CD4-positive, alpha-beta T cell (primary cell): ENCODE measurements at regions not wholly inside any gene's neighbourhood (a gene's known extent, or its start where the extent isn't known, plus 50 kb on each side); places are given as distances from the start of the nearest gene placed in this dataset.

Experiments
- ATAC-seq: fragments of 200-7000 bp; cut with Tn5 transposase; one replicate; pipeline ENCODE4 v1.10.0; 2022; ENCODE audit warnings: mild to moderate bottlenecking; ENCODE audit not compliant: poor library complexity
- CTCF ChIA-PET: fragments of 350-600 bp; sonication (Branson Sonifier 250); formaldehyde crosslinking; loops from one replicate; lab custom pipeline; 2021; ENCODE audit warnings: antibody characterized with exemption, inconsistent platforms; lab: Charles Lee
- POLR2A ChIA-PET: fragments of 350-600 bp; sonication (Branson Sonifier 250); formaldehyde crosslinking; loops from one replicate; lab custom pipeline; 2021; ENCODE audit warnings: antibody characterized with exemption, inconsistent platforms; lab: Charles Lee
- DNase-seq, 14 experiments: peaks; one replicate each; pipeline ENCODE4 v3.0.0-alpha.2; 2013 to 2020; ENCODE audit warnings: mixed read lengths in 2 of 14
- H3K27ac ChIP-seq, 2 donors: one replicate each; pipeline versions ENCODE4 v1.5.1 to v1.7.0; 2013; ENCODE audit warnings: low read length in 2 of 2, low read depth in 1 of 2, mild to moderate bottlenecking in 1 of 2
- H3K27me3 ChIP-seq, 2 experiments: 1 replicate in 1 of 2; 2 replicates in 1 of 2; pipeline versions ENCODE4 v1.6.1 to v1.7.0; 2013; ENCODE audit warnings: low read length in 2 of 2, control low read depth in 1 of 2, mild to moderate bottlenecking in 1 of 2, moderate library complexity in 1 of 2; ENCODE audit not compliant: insufficient read depth in 2 of 2, control insufficient read depth in 1 of 2
- H3K36me3 ChIP-seq: one replicate; pipeline ENCODE4 v1.6.1; 2013; ENCODE audit warnings: low read length, control low read depth; ENCODE audit not compliant: insufficient read depth
- H3K4me1 ChIP-seq: one replicate; pipeline ENCODE4 v1.6.1; 2013; ENCODE audit warnings: low read length, control low read depth; ENCODE audit not compliant: insufficient read depth
- H3K4me3 ChIP-seq: one replicate; pipeline ENCODE4 v1.5.1; 2013; ENCODE audit warnings: mild to moderate bottlenecking, low read length, moderate library complexity
- H3K9me3 ChIP-seq, 2 experiments: 1 replicate in 1 of 2; 2 replicates in 1 of 2; pipeline versions ENCODE4 v1.6.1 to v1.7.0; 2013; ENCODE audit warnings: low read length in 2 of 2, mild to moderate bottlenecking in 2 of 2, control low read depth in 1 of 2, moderate library complexity in 1 of 2; ENCODE audit not compliant: control insufficient read depth in 1 of 2, insufficient read depth in 1 of 2
- H3K27ac Mint-ChIP-seq: one replicate; pipeline ENCODE4 v1.8.0; 2020; ENCODE audit warnings: mixed read lengths
- H3K27me3 Mint-ChIP-seq: one replicate; pipeline ENCODE4 v1.8.0; 2021; ENCODE audit warnings: mixed read lengths
- H3K36me3 Mint-ChIP-seq: one replicate; pipeline ENCODE4 v1.8.0; 2021; ENCODE audit warnings: low read depth, mixed read lengths
- H3K4me1 Mint-ChIP-seq: one replicate; pipeline ENCODE4 v1.8.0; 2021; ENCODE audit warnings: low read depth, mixed read lengths
- H3K4me3 Mint-ChIP-seq: one replicate; pipeline ENCODE4 v1.8.0; 2020; ENCODE audit warnings: mild to moderate bottlenecking, mixed read lengths
- H3K9me3 Mint-ChIP-seq: one replicate; pipeline ENCODE4 v1.8.0; 2020; ENCODE audit warnings: mixed read lengths
- CTCF ChIP-seq: fragments of 200-600 bp; IDR thresholded peaks from one replicate; pipeline ENCODE4 v1.8.0; 2022; ENCODE audit warnings: antibody characterized with exemption, mild to moderate bottlenecking
- intact Hi-C, 2 experiments: fragments of 100-400 bp; cut with DNase I in 1 of 2; cut with micrococcal nuclease in 1 of 2; formaldehyde crosslinking; loops; one replicate each; pipeline versions ENCODE4 v1.15.1 to v1.9.0; 2023 to 2025; cut with DNase I, micrococcal nuclease

- no peak overlapping the region for H3K27ac ChIP-seq
- intact Hi-C loops = no loop called here
- DNase-seq (no peak), ATAC-seq (no peak)
- Mint-ChIP-seq H3K4me1 (peaks cover 40% of the 10 kb centered on the region), H3K9me3 (no peaks in the 10 kb centered on the region), H3K36me3 (no peaks in the 10 kb centered on the region), H3K4me3 (no peak overlapping the region), H3K27me3 (no peaks in the 10 kb centered on the region), H3K27ac (no peak overlapping the region)
- H3K4me3 ChIP-seq = no peak overlapping the region
- H3K36me3 ChIP-seq = no peaks in the 10 kb centered on the region
- POLR2A ChIA-PET = no interaction called here
- H3K9me3 ChIP-seq = peaks cover 0 to 6% of the 10 kb centered on the region in 2 experiments
- no peaks in the 10 kb centered on the region for H3K27me3 ChIP-seq
- peaks cover 27% of the 10 kb centered on the region for H3K4me1 ChIP-seq
- CTCF ChIA-PET = no interaction called here
- no peak for TF ChIP-seq CTCF
Measured at GRCh38 chr6:14280766-14281293, 163.3 kb downstream of the CD83 start.

GRCh38 chr6:14281811-14282660, 164.5 kb downstream of the CD83 start:
- no peak for ATAC-seq
- Mint-ChIP-seq H3K27ac (no peak overlapping the region), H3K9me3 (no peaks in the 10 kb centered on the region), H3K4me3 (no peak overlapping the region), H3K27me3 (no peaks in the 10 kb centered on the region), H3K36me3 (no peaks in the 10 kb centered on the region), H3K4me1 (peaks cover 28% of the 10 kb centered on the region)
- POLR2A ChIA-PET = no interaction called here
- no peak for TF ChIP-seq CTCF
- Histone ChIP-seq H3K4me1 (peaks cover 17% of the 10 kb centered on the region), H3K9me3 (peaks cover 0 to 6% of the 10 kb centered on the region in 2 experiments), H3K27me3 (no peaks in the 10 kb centered on the region), H3K36me3 (no peaks in the 10 kb centered on the region), H3K4me3 (no peak overlapping the region), H3K27ac (no peak overlapping the region)
- intact Hi-C loops = no loop called here
- DNase-seq = no peak
- CTCF ChIA-PET = no interaction called here

- intact Hi-C loops = no loop called here
- CTCF ChIA-PET = no interaction called here
Measured at GRCh38 chr6:14282854-14283505, 165.4 kb downstream of the CD83 start.

More at GRCh38 chr6:14282854-14283505, 165.4 kb downstream of the CD83 start:
- peaks cover 19% of the 10 kb centered on the region for H3K4me1 Mint-ChIP-seq
- ATAC-seq = no peak
- H3K27ac Mint-ChIP-seq = no peak overlapping the region
- Histone ChIP-seq H3K4me3 (no peak overlapping the region), H3K36me3 (no peaks in the 10 kb centered on the region), H3K4me1 (peaks cover 8% of the 10 kb centered on the region), H3K27me3 (no peaks in the 10 kb centered on the region), H3K27ac (no peak overlapping the region), H3K9me3 (peaks cover 0 to 6% of the 10 kb centered on the region in 2 experiments)
- no peak for DNase-seq
- no peaks in the 10 kb centered on the region for H3K36me3 Mint-ChIP-seq
- TF ChIP-seq CTCF = no peak
- POLR2A ChIA-PET = no interaction called here
- no peaks in the 10 kb centered on the region for H3K27me3 Mint-ChIP-seq
- H3K4me3 Mint-ChIP-seq = no peak overlapping the region
- no peaks in the 10 kb centered on the region for H3K9me3 Mint-ChIP-seq
